Rectal smooth muscle tissue (tissue), 1 donor: ENCODE measurements at regions not wholly inside any gene's neighbourhood (a gene's known extent, or its start where the extent isn't known, plus 50 kb on each side); places are given as distances from the start of the nearest gene placed in this dataset.
"Not testable (repeated sequence)": the region's sequence is repeated elsewhere in the genome, so short reads cannot be mapped to it uniquely, and the experiment has no call there.

Experiments
- H3K27ac ChIP-seq: one replicate; pipeline ENCODE4 v1.7.0; 2013; ENCODE audit warnings: low read depth, low read length, inconsistent platforms
- H3K27me3 ChIP-seq: one replicate; pipeline ENCODE4 v1.7.0; 2013; ENCODE audit warnings: low read length; ENCODE audit not compliant: control insufficient read depth, insufficient read depth
- H3K36me3 ChIP-seq: one replicate; pipeline ENCODE4 v1.7.0; 2013; ENCODE audit warnings: low read length; ENCODE audit not compliant: control insufficient read depth, insufficient read depth
- H3K4me1 ChIP-seq: one replicate; pipeline ENCODE4 v1.7.0; 2013; ENCODE audit warnings: low read length; ENCODE audit not compliant: control insufficient read depth, insufficient read depth
- H3K4me3 ChIP-seq: one replicate; pipeline ENCODE4 v1.7.0; 2013; ENCODE audit warnings: low read length
- H3K9ac ChIP-seq: one replicate; pipeline ENCODE4 v1.7.0; 2013; ENCODE audit warnings: low read length

DNA sequence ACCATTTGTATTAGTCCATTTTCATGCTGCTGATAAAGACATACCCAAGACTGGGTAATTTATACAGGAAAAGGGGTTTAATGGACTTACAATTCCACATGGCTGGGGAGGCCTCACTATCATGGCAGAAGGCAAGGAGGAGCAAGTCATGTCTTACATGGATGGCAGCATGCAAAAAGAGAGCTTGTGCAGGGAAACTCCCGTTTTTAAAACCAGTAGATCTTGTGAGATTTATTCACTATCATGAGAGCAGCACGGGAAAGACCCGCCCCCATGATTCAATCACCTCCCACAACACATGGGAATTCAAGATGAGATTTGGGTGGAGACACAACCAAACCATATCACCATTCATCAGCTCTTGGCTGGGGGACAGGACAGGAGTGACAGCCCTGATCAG lies 189.0 kb downstream of the UACA start:
- H3K27me3 ChIP-seq, H3K4me3 ChIP-seq, H3K27ac ChIP-seq, H3K36me3 ChIP-seq, H3K9ac ChIP-seq, H3K4me1 ChIP-seq: not testable (repeated sequence)

DNA sequence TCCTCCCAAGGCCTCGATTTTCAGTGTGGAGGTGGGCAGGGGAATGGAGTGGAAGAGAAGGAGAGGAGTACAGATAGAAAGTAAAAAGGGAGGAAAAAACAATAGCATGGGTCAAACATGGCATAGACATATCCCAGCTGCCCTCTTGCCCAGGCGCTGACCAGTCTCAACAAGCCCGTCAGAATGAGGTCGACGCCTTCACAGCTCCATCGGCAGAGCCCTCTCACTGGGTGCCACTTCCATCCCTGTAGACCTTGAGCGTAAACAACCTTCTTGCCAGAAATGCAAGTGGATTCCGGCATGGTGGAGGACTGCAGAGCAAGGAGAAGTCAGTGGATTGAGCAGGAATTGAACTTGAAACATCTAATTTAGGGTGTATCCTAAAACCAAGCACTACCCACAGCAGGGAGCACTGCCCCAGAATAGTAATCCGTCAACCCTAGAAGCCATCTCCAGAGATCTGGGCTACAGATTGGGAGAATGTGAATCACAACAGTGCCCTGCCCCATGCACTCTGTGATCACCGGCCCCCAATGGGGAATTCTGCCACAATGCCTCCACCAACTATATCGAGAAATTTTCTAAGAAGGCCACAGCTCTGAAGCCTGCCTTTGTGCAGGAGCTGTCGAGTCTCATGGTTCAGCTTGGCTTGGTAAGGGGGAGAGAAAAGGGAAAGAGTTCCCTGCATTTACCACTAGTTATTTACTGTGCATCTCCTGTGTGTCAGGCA lies 190.1 kb downstream of the UACA start:
- Histone ChIP-seq H3K36me3 (no peaks in the 10 kb centered on the region), H3K27me3 (no peaks in the 10 kb centered on the region)

DNA sequence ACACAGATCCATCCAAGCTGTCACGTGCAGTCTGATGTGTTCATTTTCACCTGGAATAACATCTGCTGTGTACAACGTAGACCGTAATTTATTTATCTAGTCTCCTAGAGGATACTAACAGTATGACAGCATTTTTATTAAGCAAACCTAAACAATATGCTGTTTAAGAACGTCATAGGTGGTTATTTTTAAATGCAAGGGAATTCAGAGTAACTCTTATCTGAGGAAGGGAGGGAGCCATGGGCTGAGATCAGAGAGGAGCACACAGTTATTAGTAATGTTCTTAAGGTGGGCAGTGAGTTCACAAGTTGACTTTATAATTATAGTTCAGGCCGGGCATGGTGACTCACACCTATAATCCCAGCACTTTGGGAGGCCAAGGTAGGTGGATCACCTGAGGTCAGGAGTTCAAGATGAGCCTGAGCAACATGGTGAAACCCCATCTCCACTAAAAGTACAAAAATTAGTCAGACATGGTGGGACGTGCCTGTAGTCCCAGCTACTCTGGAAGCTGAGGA lies 193.6 kb downstream of the UACA start:
- no peak overlapping the region for H3K9ac ChIP-seq
- no peak overlapping the region for H3K4me3 ChIP-seq
- H3K36me3 ChIP-seq = no peaks in the 10 kb centered on the region
- no peaks in the 10 kb centered on the region for H3K4me1 ChIP-seq
- no peaks in the 10 kb centered on the region for H3K27me3 ChIP-seq
- H3K27ac ChIP-seq = no peak overlapping the region

More for the DNA sequence above, 190.1 kb downstream of the UACA start:
- Histone ChIP-seq H3K27ac (no peak overlapping the region), H3K9ac (no peak overlapping the region), H3K4me1 (no peaks in the 10 kb centered on the region), H3K4me3 (no peak overlapping the region)

DNA sequence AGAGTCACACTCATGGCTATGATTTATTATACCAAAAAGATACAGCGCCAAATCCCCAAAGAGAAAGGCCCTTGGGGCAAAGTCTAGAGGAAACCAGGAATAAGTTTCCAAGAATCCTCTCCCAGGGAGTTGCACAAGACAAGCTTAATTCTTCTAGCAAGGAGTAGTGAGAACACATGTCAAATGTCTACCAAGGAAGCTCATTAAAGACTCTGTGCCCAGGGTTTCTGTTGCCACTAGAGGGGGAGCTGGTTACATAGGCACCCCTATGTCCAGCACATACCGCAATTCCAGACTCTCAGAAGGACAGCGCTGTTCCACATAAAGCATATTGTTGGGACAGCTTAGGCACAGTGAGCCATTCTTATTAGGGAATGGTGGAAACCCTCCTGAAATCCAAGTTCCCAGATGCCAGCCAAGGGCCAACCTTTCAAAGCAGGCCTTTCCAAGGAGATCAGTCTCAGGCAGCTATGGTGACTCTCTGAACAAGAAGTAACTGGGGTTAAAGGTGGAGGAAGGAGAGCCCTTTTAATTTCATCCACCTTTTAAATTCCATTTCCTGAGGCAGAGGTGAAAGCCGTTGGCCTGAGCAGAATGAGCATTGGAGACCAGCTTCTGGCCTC lies 194.2 kb downstream of the UACA start:
- Histone ChIP-seq H3K4me3 (no peak overlapping the region), H3K4me1 (no peaks in the 10 kb centered on the region), H3K9ac (no peak overlapping the region), H3K27me3 (no peaks in the 10 kb centered on the region), H3K27ac (no peak overlapping the region), H3K36me3 (no peaks in the 10 kb centered on the region)

DNA sequence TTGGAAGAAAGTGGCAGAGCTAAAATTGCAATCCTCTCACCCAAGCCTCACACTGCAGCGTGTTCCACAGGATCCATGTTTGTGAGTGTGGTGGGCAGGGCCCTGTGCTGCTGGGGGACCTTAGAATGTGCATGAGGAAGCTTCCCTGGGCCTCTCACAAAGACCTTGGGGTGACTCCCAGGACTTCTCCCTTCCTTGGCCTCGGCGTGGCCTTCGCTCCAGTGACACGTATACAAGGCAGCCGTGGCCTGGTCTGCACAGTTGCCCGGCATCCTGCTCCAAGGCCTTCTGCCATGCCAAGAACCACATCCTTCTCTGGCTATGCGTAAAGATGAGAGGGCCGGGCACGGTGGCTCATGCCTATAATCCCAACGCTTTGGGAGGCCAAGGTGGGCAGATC lies 196.4 kb downstream of the UACA start:
- H3K4me3 ChIP-seq = no peak overlapping the region
- no peaks in the 10 kb centered on the region for H3K4me1 ChIP-seq
- no peaks in the 10 kb centered on the region for H3K27me3 ChIP-seq
- H3K36me3 ChIP-seq = no peaks in the 10 kb centered on the region
- H3K9ac ChIP-seq = no peak overlapping the region
- H3K27ac ChIP-seq = no peak overlapping the region

DNA sequence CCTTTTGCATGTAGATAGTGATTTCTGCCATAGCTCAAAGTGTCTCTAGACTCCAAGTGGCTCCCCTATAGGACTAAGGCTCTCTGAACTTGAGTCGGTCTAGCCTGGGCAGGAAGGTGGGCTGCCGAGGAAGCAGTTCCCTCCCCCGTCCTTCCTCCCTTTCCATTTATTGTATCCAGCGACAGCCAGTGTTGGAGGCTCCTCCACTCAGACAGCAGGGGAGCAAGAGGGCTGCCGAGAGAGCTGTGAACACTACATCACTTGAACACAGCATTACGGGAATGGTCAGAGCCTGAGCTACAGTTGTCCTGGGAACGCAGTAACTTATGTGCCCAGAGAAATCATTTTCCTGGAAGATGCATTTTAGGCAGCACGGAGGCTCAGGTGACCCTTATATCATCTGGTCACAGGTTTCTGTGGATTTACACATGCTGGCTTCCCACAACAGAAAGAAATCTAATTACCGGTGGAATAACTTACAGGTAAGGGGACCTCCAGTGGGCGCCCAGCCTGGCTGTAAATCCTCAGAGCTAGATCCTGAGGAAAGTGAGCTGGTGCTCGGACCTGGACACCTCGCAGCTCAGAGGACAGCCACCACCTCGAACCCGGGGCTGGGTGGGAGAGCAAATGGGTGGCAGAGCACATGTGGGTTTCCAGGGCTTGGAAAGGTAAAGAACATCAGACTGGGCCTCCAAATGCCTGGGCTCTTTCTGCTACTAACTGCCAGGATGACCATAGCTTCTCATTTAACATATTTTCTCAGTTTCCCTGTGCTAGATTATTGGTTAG lies 197.1 kb downstream of the UACA start:
- H3K4me1 ChIP-seq = no peaks in the 10 kb centered on the region
- H3K27me3 ChIP-seq = no peaks in the 10 kb centered on the region
- no peak overlapping the region for H3K9ac ChIP-seq
- no peaks in the 10 kb centered on the region for H3K36me3 ChIP-seq
- no peak overlapping the region for H3K4me3 ChIP-seq
- no peak overlapping the region for H3K27ac ChIP-seq

DNA sequence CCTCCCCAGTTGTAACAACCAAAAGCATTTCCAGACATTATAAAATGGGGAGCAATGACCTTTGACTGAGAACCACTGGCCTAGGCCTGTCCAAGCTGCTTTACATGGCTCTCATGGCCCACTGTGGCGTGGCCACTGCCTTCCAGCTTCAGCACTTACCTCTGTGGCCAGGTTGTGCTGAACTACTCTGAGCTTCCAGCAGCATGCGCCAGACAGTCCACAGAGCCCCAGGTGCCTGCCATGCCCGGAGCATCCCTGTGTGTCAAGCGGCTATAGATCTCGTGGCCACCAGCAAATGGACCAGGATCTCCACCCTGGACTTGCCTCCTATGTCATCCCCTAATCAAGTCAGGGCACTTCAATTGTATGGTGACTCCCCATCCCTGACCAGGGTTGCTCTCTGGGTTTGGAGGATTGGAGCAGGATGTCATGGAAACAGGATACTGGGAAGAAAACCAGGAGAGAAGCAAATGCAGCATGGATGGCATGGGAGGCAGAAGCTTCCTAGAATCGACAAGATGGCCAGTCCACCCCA lies 199.7 kb downstream of the UACA start:
- Histone ChIP-seq H3K4me3 (no peak overlapping the region), H3K27me3 (no peaks in the 10 kb centered on the region), H3K27ac (no peak overlapping the region), H3K4me1 (no peaks in the 10 kb centered on the region), H3K9ac (no peak overlapping the region), H3K36me3 (no peaks in the 10 kb centered on the region)

DNA sequence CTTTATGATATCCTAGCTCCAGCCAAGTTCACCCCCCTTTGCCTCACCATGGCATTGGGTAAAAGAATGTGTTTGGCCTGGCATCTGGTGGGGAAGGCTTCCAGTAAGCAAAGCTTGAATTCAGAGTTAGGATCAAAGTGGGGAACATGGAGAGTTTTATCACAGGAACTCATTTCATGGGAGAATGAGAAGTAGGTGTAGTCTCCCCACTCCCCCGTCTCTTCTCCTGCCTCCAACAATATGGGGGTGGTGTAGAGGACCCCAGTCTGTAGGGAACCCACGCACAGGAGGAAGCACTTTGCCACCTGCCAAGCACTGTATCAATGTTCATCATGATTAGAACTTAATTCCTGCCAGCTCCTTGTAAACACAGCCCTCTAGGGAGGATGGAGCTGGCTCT lies 200.5 kb downstream of the UACA start:
- Histone ChIP-seq H3K27ac (no peak overlapping the region), H3K9ac (no peak overlapping the region), H3K27me3 (no peaks in the 10 kb centered on the region), H3K4me3 (no peak overlapping the region), H3K36me3 (no peaks in the 10 kb centered on the region), H3K4me1 (no peaks in the 10 kb centered on the region)

DNA sequence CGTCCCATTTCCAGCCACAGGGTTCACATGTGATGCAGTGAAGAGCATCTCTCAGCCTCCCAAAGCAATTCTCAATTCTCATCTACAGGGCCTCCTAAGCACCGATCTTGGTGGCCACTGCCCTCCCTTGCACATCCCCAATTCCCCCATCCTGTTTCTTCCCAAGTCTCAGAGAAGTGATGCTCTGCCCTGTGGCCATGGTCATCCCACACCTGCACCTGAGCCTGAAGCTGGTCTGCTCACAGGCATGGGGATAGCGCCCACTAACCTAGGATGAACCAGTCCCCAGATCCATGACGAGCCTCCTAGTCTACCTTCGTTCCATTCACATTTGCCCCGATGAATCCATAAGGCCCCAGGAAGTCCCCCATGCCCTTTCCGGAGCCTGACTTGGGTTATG lies 201.5 kb downstream of the UACA start:
- H3K27ac ChIP-seq = no peak overlapping the region
- no peak overlapping the region for H3K9ac ChIP-seq
- H3K4me1 ChIP-seq = no peaks in the 10 kb centered on the region
- no peaks in the 10 kb centered on the region for H3K27me3 ChIP-seq
- no peak overlapping the region for H3K4me3 ChIP-seq
- no peaks in the 10 kb centered on the region for H3K36me3 ChIP-seq

DNA sequence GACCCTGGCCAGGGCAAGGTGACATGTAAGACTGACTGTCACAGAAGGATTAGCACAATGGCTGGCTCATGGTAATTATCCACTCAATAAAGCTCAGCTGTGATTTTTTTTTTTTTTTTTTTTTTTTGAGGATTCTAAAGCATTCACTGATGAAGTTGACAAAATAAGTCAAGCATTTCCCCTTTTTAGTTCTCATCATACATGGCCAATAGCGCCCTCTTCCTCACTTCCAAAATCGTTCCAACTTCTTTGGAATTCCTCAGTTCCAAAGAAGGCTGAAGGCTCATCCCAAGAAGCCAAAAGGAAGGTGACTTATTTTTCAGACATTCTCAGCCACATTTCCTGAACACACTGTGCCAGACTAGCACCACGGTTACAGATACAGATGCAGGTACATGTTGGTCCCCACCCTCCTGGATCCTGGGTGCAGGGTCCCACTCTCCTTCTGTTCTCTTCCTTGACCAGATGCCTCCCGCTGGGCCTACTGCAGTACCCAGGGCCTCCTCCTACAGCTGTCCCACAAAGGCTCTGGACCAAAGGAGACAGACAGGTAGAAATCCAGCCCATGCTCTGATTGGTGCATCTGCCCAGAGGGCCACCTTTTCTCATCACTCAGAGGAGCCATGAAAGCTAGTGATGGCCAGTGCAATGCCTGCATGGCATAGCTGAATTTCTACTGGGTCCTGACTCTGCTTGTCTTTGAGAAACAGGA lies 202.6 kb downstream of the UACA start:
- Histone ChIP-seq H3K4me1 (no peaks in the 10 kb centered on the region), H3K4me3 (no peak overlapping the region), H3K27me3 (no peaks in the 10 kb centered on the region), H3K9ac (no peak overlapping the region), H3K27ac (no peak overlapping the region), H3K36me3 (no peaks in the 10 kb centered on the region)

DNA sequence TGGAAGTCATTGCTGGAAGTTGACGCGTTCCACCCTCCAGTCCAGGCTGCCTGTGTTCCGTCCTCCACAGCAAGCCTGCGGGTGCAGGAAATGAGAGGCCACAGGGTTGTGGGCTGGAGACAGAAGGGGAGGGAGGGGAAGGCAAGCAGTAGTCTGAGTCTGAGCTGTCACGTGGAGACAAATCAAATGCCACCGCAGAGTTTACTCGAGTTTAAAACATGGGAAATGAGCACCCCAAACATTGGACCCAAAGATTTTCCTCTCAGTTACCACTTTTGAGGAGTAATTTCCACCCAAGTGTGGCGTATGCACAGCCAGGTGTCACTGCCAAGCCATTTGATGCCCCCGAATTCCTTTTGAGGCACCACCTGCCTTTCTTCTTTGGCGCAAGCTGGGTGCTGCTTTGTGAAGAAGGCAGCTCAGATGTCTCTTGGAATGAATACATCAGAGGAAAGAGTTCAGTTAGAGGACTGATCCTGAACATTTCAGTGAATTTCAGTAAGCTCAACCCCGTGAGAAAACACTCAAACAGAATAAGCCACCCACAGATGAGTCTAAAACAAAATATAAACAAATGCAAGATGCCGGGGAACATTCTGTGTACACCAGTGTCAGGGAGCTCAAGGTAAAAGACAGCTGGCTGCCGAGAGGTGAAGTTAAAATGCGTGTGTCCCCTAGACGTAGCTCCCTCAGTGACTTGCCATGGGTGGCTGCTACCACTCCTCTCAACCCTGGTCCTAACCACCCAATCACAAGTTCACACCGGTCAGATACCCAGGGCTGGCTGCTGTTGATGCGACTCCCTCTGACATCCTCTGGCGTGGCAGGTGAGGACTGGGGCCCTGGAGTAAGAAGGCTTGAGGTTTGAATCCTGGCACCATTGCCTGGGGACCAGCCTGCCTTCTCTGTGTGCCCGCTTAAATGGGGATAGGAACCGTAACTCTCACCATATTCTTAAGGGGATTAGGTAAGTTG lies 203.8 kb downstream of the UACA start:
- no peaks in the 10 kb centered on the region for H3K36me3 ChIP-seq
- no peak overlapping the region for H3K4me3 ChIP-seq
- H3K27ac ChIP-seq = no peak overlapping the region
- no peaks in the 10 kb centered on the region for H3K4me1 ChIP-seq
- no peaks in the 10 kb centered on the region for H3K27me3 ChIP-seq
- H3K9ac ChIP-seq = no peak overlapping the region
